Lung microvascular endothelial cell (primary cell): ENCODE measurements at regions not wholly inside any gene's neighbourhood (a gene's known extent, or its start where the extent isn't known, plus 50 kb on each side); places are given as distances from the start of the nearest gene placed in this dataset.

Experiments used
- DNase-seq, 2 donors: peaks; one replicate each; pipeline versions ENCODE4 v3.0.0 to v3.0.0-alpha.2; 2010; ENCODE audit warnings: low read depth in 2 of 2

DNA sequence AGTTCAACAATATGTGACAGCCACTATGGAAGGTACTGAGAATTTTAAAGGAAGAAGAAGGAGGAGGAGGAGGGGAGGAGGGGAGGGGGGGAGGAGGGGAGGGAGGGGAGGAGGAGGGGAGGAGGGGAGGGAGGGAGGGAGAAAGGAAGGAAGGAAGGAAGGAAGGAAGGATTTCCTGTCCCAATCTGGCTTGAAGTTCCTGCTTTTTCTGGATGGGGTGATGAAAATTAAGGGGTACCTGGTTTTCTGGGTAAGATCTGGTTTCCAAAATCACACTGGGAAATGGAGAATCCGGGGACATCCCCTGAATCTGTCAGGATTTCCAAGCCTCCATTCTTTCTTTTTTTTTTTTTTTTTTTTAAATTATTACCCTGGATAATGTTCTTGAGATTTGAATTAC, 271.8 kb downstream of the MTX2 start:
- DNase-seq, result no peak

DNA sequence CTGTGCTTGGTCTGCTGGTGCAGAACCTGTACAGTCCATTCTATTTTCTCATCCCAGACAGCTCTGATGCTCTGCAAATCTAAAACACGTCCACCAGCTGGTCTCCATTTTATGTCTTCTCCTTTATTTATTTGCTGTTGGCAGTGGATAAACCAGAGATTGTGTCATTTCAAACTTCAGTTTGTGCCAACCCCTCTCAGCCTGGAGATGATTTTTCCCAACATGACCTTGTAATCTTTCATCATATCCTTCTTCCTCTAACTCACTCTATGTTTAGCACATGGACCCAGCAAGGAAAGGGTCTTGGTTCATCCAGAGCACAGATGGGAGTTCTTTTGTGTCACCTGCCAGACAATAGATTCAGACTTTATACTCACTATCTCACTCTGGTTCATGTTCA, 273.2 kb downstream of the MTX2 start:
- no peak for DNase-seq

DNA sequence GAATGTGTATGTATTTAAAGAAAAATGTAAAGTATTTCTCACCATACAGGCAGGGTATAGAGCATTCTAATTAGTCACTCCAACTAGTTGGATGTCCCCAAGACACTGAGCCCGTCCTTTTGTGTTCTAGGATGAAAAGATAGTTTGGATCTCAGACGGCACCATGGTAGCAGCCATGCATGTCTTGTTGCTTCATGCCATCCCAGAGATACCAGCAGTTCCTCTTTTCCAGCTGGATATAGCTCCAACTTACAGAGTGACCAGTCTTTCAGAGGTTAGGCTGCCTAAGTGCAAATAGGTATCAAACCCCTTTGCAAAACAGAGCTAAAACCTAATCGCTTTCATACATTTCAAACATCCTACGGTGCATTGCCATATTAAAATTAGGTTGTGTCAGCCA, 275.3 kb downstream of the MTX2 start:
- DNase-seq, result no peak

DNA sequence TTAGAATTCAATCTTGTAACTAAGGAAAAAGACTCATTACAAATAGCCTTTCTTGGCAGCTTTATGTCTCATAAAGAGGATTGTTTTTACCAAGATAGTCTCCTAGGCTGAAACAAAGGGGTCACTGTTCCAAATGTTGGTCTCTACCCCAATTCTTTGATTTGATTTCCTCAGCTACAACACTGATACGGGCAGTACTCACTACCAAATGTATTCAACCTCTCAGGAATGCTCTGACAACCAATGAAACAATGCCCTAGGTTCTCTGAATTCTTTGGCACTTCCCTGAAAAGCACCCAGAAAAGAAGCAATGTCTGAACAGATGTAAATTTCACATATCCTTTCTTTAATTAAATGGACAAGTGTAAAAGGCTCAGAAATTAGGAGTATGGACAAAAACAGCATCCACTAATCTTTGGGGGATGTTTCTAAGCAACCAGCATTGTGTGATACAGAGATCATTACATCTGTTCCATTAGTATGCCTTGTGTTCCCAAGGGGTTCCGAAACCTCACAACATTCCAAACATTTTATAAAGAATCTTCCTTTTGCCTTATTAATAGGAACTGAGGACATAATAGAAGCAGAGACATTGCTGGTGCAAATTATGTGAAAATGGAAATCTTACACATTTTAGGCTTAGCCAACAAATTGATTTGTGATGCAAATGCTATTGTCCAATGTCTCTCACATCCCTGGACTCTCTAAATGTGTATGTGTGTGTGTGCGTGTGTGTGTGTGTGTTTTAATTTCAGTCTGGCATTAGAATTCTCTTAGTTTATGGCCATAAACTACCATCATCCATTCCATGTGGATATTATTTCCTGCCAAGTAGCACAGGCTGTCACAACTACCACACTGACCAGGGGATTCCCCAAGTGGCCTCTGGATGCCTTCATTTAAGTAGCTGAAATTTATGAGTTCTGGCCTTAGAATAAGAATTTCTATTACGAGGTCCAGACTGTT, 276.0 kb downstream of the MTX2 start:
- peak in 1 of 2 donors; percentile 63 for DNase-seq

DNA sequence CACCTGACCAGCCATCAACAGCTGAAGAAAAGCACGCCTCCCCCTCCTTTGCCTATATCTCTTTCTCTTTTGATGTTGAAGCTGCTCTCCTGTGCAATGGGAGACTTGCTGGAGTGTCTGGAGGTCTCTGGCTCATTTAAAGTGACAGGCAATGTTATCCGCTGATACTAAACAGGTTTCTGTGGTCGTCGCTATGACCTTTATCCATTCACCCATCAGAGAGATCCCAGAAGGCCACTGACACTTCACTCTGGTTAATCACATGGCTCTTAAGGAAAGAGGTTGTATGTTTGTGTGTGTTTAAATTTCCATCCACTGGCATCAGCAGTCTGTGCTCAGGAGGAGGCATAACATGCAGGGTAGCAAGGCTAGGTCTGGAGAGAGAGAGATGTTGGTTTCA, 277.3 kb downstream of the MTX2 start:
- no peak for DNase-seq

DNA sequence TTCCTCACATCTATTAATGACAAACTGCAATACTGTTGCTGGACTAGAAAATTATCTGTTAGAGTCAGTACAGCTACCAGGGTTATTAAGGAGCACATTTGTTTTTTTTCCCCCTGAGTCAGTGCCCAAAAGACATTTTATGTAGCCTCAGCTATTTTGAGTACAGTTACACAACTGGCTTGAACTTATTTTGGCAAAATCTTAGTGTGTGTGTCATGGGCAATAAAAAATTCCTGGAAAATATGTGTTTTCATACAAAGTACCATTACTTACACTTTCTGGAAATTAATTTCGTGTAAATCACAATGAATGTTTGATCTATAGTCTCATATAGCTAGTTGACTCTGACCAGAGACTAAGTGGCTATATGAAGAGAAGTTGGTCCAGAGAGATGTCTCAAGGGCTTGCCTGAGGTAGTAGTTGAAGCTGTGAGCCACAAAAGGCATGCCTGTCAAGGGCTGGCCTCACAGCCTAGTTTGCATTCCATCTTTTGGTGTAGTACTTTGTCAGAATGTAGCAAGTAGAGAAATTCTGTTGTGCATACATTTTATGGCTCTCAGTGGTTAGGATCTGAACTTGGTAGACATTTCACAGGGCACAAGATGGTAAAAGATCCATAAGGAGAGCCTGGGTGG, 283.4 kb downstream of the MTX2 start:
- no peak for DNase-seq

DNA sequence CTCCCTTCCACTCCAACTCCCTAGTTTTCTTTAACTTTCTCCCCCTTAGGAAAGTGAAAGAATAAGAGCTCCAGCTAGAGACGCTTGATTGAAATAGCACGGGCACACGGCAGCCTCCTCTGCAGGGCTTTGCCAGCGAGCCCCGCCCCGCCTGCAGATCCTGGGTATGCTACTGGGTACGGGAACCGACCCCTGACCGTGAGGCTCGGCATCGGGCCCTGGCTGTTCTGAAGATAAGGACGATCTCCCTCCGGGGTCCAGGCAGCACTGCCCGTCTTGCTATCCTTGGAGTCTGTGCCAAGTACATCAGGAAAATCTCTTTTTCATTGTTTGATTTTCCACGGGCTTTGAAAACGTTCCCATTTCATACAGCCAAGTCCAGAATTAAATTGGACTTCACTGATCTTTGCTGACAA, 284.5 kb downstream of the MTX2 start:
- peak; percentile 62 to 90 for DNase-seq

DNA sequence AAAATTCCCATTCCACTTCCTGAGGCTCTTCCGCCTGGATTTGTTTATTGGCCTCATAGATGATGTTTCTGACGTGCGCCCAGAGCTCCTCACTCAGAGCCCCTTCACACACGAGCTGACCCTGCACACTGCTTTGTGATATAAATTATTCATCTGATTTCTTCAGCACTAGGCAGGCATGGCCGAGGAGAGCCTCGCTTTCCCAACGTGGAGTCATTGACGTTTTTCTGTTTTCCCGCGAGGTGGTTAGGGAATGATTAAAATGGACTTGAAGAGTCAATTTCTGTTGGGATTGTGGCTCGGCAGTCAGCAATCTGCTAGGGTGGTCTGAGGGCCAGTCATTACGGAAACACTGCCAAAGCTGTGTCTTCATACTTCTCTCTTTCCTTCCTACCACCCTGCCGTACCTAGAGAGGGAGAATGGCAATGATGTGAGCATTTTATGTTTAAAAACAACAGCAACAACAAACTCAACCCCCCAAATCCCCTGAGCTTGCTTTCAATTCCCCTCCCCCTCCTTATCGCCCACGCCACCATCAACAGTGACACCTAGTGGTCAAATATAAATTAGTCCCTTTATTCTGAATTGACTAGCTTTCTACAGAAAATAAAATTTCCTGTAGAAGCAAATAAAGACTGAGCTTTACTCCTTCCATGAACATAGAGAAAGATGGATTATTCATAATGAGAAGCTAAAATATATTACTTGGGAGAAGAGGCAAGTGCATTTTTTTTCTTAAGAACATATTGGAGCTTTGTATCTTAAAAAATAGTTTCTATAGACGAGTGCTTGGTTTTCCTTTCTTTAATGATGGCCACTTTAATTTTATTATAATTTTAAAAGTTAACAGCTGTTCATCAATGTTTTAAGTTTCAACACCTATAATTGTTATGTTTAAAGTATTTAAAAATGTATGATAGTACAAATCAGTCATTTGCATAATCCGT, 285.1 kb downstream of the MTX2 start:
- DNase-seq, result peak; percentile 72 to 92

DNA sequence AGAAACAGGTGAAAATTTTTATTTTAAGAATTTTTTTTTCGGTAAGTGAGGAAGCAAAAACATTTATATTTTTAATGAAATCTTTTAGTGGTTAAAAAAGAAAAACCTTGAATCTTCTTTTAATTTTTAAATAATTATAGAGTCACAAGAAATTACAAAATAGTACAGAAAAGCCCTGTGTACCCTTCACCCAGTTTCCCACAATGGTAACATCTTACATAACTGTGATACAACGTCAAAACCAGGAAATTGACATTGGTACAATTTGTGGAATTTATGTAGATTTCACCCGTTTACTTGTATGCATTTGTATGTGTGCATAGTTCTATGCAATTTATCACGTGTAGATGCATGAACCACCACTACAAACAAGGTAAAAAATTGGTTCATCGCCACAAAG, 285.9 kb downstream of the MTX2 start:
- no peak for DNase-seq

DNA sequence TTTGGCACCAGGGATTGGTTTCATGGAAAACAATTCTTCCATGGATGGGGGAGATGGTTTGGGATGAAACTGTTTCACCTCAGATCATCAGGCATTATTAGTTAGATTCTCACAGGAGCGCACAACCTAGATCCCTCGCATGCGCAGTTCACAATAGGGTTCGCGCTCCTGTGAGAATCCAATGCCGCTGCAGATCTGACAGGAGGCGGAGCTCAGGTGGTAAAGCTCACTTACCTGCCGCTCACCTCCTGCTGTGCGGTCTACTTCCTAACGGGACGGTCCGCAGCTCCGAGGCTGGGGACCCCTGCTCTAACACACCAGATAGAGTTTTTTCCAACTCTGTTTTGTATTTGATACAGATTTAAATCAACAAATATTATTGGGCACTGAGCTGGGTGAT, 286.5 kb downstream of the MTX2 start:
- DNase-seq, result no peak

DNA sequence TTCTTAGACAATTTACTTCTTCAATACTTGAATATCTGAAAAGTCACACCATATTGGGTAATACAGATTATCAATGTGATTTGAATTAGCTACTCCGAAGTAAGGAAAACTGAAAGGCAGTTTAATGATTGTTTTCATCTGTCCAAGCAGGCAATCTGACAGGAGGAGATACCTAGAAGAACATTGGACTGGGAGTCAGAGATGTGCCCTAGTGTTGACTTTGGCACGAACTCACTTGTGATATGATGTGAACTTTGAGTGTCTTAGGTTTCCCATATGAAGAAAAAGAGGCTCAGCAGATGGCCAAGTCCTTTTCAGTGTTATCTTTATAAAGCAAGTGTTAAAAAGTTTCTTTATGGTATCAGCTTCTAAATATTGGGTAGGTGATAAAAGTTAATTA, 287.1 kb downstream of the MTX2 start:
- no peak for DNase-seq

DNA sequence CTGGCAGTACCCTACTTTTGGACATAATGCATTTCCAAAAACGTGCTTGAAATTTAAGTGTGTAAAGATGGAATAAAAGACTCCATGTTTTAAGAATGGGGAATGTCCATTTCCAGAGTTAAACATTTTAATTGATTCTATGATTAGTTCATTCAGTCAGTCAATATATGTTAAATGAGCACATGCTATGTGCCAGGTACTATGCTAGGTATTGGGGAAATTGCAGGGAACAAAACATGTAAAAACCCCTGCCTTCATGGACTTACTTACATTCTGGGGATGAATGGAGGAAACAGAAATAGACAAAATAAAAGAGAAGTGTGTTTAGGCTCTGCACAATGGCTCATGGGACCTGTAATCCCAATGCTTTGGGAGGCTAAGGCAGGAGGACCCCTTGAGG, 288.6 kb downstream of the MTX2 start:
- DNase-seq, result no peak

DNA sequence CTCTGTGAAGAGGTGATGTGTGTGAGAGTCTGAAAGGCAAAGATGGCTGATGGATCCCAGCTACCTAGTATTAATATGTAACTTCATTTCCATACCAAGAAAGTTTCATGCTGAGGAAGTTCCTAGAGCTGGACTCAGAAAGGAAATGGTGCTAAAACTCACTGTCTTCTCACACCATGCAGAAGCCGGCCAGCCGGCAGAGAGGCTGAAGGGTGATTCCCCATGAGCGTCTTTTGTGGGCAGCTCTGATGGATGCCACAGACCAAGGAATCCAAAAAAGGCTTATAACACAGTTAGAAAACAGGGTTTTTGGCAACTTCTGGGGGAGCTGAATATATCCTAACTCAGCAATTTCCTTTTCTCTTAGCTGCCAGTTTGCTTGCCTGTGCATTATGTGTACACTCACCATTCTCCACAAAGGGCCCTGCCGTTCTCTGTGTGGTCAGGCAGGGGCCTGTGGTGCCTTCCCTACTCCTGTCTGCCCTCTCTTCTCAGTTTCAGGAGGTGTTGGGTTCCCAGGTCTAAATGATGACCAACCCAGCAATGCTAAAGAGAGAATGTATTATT, 289.4 kb downstream of the MTX2 start:
- DNase-seq, result no peak

DNA sequence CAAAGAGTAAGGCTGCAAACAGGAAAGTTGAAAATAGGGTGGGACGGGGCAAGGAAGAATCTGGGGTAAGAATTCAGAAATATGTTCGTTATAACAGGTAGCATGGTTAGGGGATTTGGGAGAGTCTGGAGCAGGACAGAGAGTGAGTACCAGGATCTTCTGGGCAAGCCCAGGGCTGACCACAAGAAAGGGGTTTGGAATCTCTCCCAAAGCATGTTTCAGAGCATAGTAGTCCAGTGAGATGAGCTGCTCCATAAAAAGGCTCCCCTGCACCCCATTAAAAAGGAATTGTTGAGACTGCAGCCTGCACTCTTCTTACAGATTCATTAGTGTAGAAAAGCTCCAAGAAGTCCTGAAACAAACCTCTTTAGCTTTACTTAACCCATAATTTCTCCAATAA, 291.1 kb downstream of the MTX2 start:
- no peak for DNase-seq

DNA sequence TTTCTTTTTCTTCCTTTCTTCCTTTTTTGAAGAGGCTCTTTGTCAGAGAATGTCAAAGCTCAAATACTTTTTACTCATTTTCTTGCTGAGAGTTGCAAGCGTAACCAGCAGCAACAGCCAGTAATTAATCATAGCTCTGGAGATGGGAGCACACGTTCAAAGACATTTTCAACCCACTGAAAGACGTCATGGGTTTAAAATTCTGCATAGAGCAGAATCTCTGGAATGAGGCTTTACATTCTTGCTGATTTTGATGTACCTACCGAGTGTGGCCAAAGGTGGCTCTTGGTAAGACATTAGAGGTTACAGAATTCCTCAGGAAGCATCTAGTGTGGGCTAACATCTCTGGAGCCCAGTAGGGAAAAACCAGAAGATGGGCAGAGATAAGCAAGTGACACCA, 292.5 kb downstream of the MTX2 start:
- no peak for DNase-seq

DNA sequence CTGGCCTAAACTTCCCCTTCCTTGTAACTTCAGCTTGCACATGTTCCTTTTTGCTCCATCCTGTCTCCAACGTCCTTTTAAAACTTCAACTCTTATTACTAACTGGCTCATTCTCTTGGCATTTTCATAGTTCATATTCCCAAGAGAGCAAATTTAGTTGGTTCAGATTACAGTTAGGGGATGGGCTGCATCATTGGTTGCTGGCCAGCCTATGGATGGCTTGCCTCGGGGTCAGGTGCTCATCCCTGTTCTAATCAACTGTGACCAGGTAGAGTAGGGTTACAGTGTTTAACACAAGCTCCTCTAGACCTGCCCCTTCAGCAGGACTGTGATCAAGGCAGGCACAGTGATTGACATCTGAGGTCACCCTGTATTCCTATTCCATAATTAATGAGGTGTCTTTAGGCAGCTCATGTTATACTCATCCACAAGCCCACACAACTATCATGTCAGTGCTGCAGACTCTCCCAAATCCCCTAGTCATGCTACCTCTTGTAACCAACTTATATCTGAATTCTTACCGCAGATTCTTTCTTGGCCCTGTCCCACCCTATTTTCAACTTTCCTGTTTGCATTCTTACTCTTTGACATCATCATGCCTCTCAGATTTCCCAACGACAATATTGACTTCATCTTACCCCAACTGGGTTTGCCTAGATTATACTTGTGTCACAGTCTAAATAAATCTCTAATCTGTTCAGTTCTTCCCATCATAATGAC, 293.3 kb downstream of the MTX2 start:
- peak in 1 of 2 donors; percentile 15 for DNase-seq

DNA sequence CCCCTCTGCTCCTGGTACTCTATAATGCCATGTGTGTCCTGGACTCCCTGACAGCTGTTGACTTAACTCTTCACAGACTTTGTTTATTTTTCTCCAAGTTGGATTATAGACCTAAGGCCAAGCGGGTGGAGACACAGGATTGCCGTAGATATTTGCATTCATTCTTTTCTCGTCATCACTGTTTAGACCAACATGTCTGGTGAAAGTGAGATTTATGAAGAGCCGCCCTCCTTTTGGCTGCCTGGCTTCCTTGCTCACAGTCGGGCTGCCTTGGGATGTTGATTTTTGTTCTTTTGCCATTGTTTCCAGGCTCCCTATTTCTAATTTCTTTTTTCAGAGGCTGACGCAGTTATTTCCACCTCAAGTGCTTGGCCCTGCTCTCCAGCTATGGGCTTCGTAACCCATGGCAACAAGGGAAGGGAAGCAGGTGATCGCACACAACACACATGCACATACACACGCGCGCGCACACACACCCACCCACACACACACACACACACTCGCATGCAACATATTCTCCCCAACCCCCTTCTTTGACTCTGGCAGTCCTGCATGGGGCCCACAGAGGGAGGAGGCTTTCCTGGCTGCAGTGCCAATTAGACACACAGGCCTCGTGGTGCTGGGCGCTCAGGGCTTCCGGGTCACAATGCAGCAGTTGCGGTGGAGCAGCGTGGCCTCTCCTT, 296.5 kb downstream of the MTX2 start:
- DNase-seq, result peak; percentile 75 to 82

DNA sequence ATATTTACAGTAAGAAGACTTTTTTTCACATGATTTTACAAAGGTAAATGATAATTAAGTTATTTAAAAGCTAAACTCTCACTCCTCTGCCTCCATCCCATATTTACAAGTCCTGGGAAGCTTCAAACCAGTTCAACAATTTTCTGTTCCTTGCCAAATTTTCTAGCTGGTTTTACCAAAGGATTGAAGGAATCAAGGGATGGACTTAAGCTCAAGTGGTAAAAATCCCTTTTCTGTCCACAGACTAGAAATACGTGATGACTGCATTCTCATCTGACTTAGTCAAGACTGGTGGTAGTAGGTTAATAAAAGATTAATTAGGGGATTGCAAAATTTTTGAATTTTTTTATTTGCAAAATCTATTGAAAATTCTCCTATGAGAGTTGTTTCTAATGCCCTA, 297.3 kb downstream of the MTX2 start:
- no peak for DNase-seq

DNA sequence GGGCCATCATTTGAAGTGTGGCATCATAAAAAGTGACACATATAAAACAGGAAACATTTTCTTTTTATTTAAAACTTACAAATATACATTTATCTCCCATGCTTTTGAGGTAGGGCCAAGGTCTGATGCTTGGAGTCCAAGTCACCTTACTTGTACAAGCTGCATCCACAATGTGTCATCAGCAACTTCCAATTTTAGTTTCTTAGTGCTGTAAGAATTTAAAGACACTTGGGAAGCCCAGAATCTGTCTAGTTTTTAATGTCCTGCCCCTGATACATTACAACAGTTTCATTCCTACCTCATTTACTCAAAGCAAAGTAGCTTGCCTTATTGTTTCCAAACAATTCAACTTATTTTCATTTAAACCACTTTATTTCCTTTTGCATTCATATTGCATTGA, 297.7 kb downstream of the MTX2 start:
- no peak for DNase-seq

DNA sequence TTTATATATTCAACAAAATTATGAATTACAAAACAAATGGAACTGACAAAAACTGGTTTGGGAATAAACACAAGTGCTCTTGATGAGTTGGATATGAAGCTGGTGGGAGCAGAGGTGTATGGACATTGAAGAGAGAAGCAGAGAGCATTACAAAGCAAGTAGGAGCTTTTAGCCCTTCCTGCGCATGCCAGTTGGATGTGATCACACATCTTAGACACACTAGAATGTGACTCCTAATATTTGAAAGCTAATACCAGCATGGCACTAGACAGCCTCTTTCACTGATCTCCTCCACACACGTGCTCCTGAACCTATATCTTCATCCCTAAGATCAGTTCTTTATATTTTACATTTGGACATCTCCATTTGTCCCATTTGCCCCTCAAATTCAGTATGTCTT, 298.1 kb downstream of the MTX2 start:
- DNase-seq, result no peak
